ENCODE measurements at regions not wholly inside any gene's neighbourhood (a gene's known extent, or its start where the extent isn't known, plus 50 kb on each side); places are given as distances from the start of the nearest gene placed in this dataset.
A peak's percentile ranks its signal among the peaks of the same experiment; 100 is the strongest.

- no peak for ATAC-seq
These were observed 98.3 kb downstream of the BACH1 start for GRCh38 chr21:29396951-29397455.

DNA sequence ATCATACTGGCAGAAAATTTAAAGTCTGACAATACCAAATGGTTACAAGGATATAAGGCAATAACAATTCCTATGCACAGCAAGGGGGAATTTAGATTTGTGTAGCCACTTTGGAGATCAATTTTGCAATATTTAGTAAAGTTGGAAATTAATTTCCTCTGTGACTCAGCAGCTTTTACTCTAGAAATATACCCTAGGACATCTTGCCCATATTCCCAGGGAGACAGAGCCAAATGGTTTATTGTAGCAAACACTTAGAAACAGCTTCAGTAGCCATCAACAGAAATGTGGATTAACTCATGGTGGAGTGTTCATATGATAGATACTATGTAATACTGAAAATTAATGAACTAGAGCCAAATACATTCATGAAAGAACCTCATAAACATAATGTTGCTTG lies 104.6 kb downstream of the BACH1 start:
- H3K4me1 Mint-ChIP-seq, result no peaks in the 10 kb centered on the region
- H3K36me3 Mint-ChIP-seq, result no peaks in the 10 kb centered on the region
- no peak overlapping the region for H3K27ac Mint-ChIP-seq
- ATAC-seq (no peak), DNase-seq (ENCODE audit: low spot score in 2 of 2) (no peak)
- H3K9me3 Mint-ChIP-seq, result peaks cover 12% of the 10 kb centered on the region
- H3K4me3 Mint-ChIP-seq, result no peak overlapping the region

More at GRCh38 chr21:29396951-29397455, 98.3 kb downstream of the BACH1 start:
- no peak overlapping the region for H3K4me3 Mint-ChIP-seq
- H3K4me1 Mint-ChIP-seq, result no peaks in the 10 kb centered on the region
- H3K27ac Mint-ChIP-seq, result no peak overlapping the region
- peaks cover 12% of the 10 kb centered on the region for H3K9me3 Mint-ChIP-seq
- no peaks in the 10 kb centered on the region for H3K36me3 Mint-ChIP-seq
- DNase-seq (ENCODE audit: low spot score in 2 of 2), result no peak

DNA sequence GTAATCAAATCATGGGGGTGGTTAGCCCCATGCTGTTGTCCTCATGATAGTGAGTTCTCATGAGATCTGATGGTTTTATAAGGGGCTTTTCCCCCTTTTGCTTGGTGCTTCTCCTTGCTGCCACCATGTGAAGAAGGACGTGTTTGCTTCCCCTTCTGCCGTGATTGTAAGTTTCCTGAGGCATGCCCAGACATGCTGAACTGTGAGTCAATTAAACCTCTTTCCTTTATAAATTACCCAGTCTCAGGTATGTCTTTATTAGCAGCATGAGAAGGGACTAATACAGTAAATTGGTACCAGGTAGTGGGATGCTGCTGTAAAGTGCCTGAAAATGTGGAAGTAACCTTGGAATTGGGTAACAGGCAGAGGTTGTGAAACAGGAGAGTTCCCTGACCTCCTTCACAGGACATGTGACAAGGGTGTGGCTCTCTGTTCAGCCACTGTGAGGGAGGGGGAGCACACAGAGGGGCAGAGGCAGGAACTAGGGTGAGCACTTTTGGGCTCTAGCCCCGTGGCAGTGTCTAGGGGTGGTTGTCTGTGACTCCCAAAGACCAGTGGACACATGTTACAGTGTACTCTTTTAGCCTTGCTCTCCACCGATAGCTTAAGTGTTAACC lies 105.3 kb downstream of the BACH1 start:
- Mint-ChIP-seq H3K9me3 (peaks cover 7% of the 10 kb centered on the region), H3K27ac (peak overlapping the region; percentile 21), H3K4me1 (no peaks in the 10 kb centered on the region), H3K36me3 (no peaks in the 10 kb centered on the region), H3K4me3 (no peak overlapping the region)
- no peak for ATAC-seq
- DNase-seq (ENCODE audit: low spot score in 2 of 2), result no peak

DNA sequence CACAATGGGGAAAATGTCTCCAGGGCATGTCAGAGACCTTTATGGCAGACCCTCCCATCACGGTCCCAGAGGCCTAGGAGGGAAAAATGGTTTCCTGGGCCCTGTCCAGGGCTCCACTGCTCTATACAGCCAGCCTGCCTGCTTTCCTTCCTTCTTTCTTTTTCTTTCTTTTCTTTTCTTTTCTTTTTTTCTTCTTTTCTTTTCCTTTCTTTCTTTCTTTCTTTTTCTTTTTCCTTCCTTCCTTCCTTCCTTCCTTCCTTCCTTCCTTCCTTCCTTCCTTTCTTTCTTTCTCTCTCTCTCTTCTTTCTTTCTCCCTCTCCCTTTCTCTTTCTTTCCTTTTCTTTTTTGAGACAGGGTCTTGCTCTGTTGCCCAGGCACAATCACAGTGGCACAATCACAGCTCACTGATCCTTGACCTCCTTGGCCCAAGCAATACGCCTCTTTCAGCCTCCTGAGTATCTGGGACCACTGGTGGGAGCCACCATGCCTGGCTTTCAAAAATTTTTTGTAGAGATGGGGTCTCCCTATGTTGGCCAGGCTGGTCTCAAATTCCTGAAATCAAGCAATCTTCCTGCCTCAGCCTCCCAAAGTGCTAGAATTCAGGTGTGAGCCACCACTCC lies 106.9 kb downstream of the BACH1 start:
- Mint-ChIP-seq H3K4me3 (no peak overlapping the region), H3K9me3 (no peaks in the 10 kb centered on the region), H3K36me3 (no peaks in the 10 kb centered on the region), H3K4me1 (no peaks in the 10 kb centered on the region), H3K27ac (no peak overlapping the region)
- DNase-seq (ENCODE audit: low spot score in 2 of 2) (no peak), ATAC-seq (no peak)

DNA sequence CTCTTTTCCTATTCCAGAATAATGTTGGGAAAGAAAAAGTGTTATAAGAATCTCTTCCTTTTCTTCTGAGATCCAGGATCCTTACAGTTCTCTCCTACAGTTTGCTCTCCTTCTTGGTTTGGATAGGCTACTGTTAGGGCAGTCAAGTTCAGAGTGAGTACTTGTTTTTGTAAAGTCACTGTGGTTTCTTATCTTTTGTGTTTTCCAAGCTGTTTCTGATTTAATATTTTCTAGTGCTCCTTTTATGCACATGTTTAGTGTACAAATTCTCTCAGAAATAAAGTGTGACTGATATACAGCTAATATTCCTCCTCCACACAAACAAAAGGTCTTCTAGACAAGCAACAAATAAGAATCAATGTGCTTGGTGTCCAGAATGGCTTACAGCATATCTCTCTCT lies 107.7 kb downstream of the BACH1 start:
- no peaks in the 10 kb centered on the region for H3K9me3 Mint-ChIP-seq
- DNase-seq (ENCODE audit: low spot score in 2 of 2), result no peak
- H3K27ac Mint-ChIP-seq, result no peak overlapping the region
- no peaks in the 10 kb centered on the region for H3K4me1 Mint-ChIP-seq
- ATAC-seq, result no peak
- H3K4me3 Mint-ChIP-seq, result no peak overlapping the region
- H3K36me3 Mint-ChIP-seq, result no peaks in the 10 kb centered on the region

DNA sequence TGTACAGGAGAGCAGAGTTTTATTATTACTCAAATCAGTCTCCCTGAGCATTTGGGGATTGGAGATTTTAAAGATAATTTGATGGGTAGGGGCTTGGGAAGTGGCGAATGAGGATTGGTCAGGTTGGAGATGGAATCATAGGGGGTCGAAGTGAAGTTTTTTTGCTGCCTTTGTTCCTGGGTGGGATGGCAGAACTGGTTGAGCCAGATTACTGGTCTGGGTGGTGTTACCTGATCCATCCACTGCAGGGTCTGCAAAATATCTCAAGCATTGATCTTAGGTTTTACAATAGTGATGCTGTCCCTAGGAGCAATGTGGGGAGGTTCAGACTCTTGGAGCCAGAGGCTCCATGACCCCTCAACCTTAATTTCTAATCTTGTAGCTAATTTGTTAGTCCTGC lies 108.8 kb downstream of the BACH1 start:
- no peak for ATAC-seq
- Mint-ChIP-seq H3K4me3 (no peak overlapping the region), H3K4me1 (no peaks in the 10 kb centered on the region), H3K9me3 (no peaks in the 10 kb centered on the region), H3K27ac (no peak overlapping the region), H3K36me3 (peaks cover 3% of the 10 kb centered on the region)
- DNase-seq (ENCODE audit: low spot score in 2 of 2), result no peak

DNA sequence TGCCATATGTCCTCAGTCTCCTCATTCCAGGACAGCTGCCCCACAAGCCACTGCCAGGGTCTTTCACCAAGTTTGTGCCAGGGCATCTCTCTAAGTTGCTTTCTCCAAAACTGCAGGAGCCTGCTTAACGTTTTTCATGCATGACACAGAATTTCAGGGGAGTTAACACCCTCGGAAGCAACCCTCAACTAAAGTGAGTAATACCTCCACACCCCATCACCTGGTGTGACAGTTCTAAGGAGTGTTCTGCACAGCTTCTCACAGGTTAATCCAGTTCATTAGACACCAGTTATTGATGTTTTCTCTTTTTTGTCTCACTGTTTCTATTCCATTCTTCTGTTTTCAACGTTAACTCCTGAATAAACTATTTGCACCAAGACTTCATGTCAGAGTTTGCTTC lies 115.0 kb downstream of the BACH1 start:
- peaks cover 7% of the 10 kb centered on the region for H3K36me3 Mint-ChIP-seq
- no peaks in the 10 kb centered on the region for H3K9me3 Mint-ChIP-seq
- DNase-seq (ENCODE audit: low spot score in 2 of 2) (no peak), ATAC-seq (no peak)
- H3K27ac Mint-ChIP-seq, result no peak overlapping the region
- no peak overlapping the region for H3K4me3 Mint-ChIP-seq
- H3K4me1 Mint-ChIP-seq, result no peaks in the 10 kb centered on the region

- ATAC-seq (no peak), DNase-seq (ENCODE audit: low spot score in 2 of 2) (no peak)
- Mint-ChIP-seq H3K36me3 (peaks cover 7% of the 10 kb centered on the region), H3K4me1 (no peaks in the 10 kb centered on the region), H3K27ac (no peak overlapping the region), H3K9me3 (no peaks in the 10 kb centered on the region), H3K4me3 (no peak overlapping the region)
These were observed 117.5 kb downstream of the BACH1 start for GRCh38 chr21:29416268-29416667.

GRCh38 chr21:29418813-29419212 lies 120.1 kb downstream of the BACH1 start:
- Mint-ChIP-seq H3K4me3 (no peak overlapping the region), H3K27ac (no peak overlapping the region), H3K9me3 (no peaks in the 10 kb centered on the region), H3K4me1 (no peaks in the 10 kb centered on the region), H3K36me3 (no peaks in the 10 kb centered on the region)
- ATAC-seq (no peak), DNase-seq (ENCODE audit: low spot score in 2 of 2) (no peak)

DNA sequence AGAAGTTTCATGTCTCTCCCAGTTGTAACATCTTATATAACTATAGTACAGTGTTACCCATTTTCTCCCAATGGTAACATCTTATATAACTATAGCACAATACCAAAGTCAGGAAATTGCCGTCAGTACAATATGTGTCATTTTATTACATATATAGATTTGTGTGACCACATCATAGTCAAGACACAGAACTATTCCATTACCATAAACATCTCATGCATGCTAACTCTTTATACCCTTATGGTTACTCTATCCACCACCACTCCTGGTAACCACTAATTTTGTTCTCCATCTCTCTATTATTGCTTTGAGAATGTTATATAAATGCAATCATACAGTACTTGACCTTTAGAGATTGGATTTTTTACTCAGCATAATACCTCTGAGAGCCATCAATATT lies 120.7 kb downstream of the BACH1 start:
- no peaks in the 10 kb centered on the region for H3K36me3 Mint-ChIP-seq
- H3K4me3 Mint-ChIP-seq, result no peak overlapping the region
- H3K9me3 Mint-ChIP-seq, result no peaks in the 10 kb centered on the region
- no peak for ATAC-seq
- H3K27ac Mint-ChIP-seq, result no peak overlapping the region
- no peak for DNase-seq (ENCODE audit: low spot score in 2 of 2)
- no peaks in the 10 kb centered on the region for H3K4me1 Mint-ChIP-seq

- Mint-ChIP-seq H3K4me1 (no peaks in the 10 kb centered on the region), H3K9me3 (no peaks in the 10 kb centered on the region), H3K36me3 (no peaks in the 10 kb centered on the region), H3K4me3 (no peak overlapping the region), H3K27ac (no peak overlapping the region)
- ATAC-seq, result no peak
- no peak for DNase-seq (ENCODE audit: low spot score in 2 of 2)
These were observed 124.6 kb downstream of the BACH1 start for GRCh38 chr21:29423099-29423870.

- DNase-seq (ENCODE audit: low spot score in 2 of 2), result no peak
- Mint-ChIP-seq H3K36me3 (no peaks in the 10 kb centered on the region), H3K27ac (no peak overlapping the region), H3K4me3 (no peak overlapping the region), H3K4me1 (no peaks in the 10 kb centered on the region), H3K9me3 (no peaks in the 10 kb centered on the region)
- no peak for ATAC-seq
These were observed 126.0 kb downstream of the BACH1 start for GRCh38 chr21:29424728-29425127.

DNA sequence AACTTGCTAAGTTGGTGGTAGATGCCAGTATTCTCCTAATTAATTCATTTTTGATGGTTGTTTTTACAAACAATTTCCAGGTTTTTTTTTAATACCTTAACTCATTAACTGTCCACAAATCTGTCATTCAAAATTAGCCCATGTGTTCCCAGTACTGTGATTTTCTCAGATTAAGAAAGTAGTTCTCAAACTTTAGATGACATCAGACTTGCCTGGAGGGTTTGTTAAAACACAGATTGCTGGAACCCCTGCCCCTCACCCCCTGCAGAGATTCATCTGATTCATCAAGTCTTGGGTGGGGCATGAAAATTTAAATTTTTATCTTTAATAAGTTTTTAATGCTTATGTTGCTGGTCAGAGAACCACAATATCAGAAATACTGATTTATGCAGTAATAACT lies 130.5 kb downstream of the BACH1 start:
- ATAC-seq (no peak), DNase-seq (ENCODE audit: low spot score in 2 of 2) (no peak)
- Mint-ChIP-seq H3K4me3 (no peak overlapping the region), H3K4me1 (peaks cover 5% of the 10 kb centered on the region), H3K27ac (no peak overlapping the region), H3K9me3 (no peaks in the 10 kb centered on the region), H3K36me3 (no peaks in the 10 kb centered on the region)

- H3K27ac Mint-ChIP-seq, result no peak overlapping the region
- peaks cover 11% of the 10 kb centered on the region for H3K4me1 Mint-ChIP-seq
- ATAC-seq (no peak), DNase-seq (ENCODE audit: low spot score in 2 of 2) (no peak)
- no peak overlapping the region for H3K4me3 Mint-ChIP-seq
- H3K9me3 Mint-ChIP-seq, result no peaks in the 10 kb centered on the region
- H3K36me3 Mint-ChIP-seq, result no peaks in the 10 kb centered on the region
These were observed 131.3 kb downstream of the BACH1 start for GRCh38 chr21:29430030-29430429.

DNA sequence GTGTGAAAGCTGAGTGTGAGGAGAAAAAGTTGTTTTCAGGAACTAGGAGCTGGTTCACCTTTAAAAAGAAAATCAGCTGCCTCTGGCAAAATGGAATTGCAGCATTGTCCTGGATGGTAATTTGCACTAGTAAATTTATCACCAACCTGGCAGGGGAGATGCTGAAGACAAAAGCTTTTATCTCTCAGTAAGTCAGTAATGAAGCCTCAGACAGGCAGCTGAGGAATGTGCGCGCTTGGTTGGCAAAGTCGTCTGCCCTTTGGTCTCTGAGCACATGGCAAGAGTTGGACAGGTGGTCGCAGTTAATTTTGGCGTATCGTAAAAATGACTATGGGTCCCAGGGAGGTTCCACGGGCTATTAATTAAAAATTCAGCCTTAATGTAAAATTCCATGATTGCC lies 131.9 kb downstream of the BACH1 start:
- Mint-ChIP-seq H3K36me3 (no peaks in the 10 kb centered on the region), H3K4me1 (peaks cover 11% of the 10 kb centered on the region), H3K27ac (no peak overlapping the region), H3K4me3 (no peak overlapping the region), H3K9me3 (no peaks in the 10 kb centered on the region)
- ATAC-seq (no peak), DNase-seq (ENCODE audit: low spot score in 2 of 2) (no peak)

- Mint-ChIP-seq H3K36me3 (no peaks in the 10 kb centered on the region), H3K4me1 (peaks cover 12% of the 10 kb centered on the region), H3K9me3 (no peaks in the 10 kb centered on the region), H3K27ac (no peak overlapping the region), H3K4me3 (no peak overlapping the region)
- ATAC-seq, result no peak
- DNase-seq (ENCODE audit: low spot score in 2 of 2), result no peak
These were observed 132.5 kb downstream of the BACH1 start for GRCh38 chr21:29431178-29431577.
